ENCODE measurements at regions not wholly inside any gene's neighbourhood (a gene's known extent, or its start where the extent isn't known, plus 50 kb on each side); places are given as distances from the start of the nearest gene placed in this dataset.

DNA sequence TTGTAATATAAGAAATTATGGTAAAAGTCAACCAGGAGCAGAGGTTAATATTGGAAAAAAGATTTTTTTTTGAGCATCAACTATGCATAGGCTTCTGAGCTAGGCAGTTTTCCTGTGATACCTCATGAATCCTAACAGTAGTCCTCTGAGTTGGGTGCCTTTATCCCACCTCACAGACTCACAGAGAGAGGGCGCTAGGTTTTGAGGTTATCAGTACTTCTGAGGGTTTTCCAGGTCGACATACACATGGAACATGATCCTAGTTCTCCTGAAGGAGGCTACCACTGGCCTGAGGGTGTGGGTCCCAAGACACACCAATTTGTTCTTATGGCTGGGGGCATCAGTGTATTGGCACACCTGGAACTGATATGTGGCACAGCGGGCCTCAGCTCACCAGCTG, 358.8 kb upstream of the JAG1 start:
- no peak for TF ChIP-seq CSDC2 (CRISPR knock-in tag; IDR thresholded peaks at IDR 0.05)
- TF ChIP-seq ARNTL (CRISPR knock-in tag; IDR thresholded peaks at IDR 0.05; ENCODE audit: borderline replicate concordance, low read depth), result no peak
- no peak for TF ChIP-seq ISL1 (CRISPR knock-in tag; IDR thresholded peaks at IDR 0.05)
- TF ChIP-seq ZNF70 (CRISPR knock-in tag; IDR thresholded peaks at IDR 0.05), result no peak
- TF ChIP-seq ESRRG (CRISPR knock-in tag; IDR thresholded peaks at IDR 0.05), result no peak
- TF ChIP-seq, protein P1, sequence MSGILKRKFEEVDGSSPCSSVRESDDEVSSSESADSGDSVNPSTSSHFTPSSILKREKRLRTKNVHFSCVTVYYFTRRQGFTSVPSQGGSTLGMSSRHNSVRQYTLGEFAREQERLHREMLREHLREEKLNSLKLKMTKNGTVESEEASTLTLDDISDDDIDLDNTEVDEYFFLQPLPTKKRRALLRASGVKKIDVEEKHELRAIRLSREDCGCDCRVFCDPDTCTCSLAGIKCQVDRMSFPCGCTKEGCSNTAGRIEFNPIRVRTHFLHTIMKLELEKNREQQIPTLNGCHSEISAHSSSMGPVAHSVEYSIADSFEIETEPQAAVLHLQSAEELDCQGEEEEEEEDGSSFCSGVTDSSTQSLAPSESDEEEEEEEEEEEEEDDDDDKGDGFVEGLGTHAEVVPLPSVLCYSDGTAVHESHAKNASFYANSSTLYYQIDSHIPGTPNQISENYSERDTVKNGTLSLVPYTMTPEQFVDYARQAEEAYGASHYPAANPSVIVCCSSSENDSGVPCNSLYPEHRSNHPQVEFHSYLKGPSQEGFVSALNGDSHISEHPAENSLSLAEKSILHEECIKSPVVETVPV (CRISPR knock-in tag; IDR thresholded peaks at IDR 0.05), result no peak
- no peak for ATAC-seq

DNA sequence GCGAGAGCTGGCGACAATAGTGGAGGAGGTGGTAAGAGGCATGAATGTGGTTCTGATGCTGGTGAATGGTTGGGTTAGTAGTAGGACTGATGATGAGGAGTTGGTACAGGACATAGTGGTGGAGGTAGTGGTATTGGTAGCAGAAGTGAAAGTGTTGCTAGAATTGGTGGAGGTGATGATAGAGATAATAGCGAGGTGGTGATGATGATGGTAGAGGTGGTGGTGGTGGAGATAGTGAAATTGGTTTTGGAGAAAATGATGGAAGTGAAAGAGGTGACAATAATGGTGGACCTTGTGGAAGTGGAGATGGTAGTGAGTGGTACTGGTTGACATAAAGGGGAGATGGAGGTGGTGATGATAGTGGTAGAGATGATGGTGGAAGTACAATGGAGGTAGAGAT, 360.2 kb upstream of the JAG1 start:
- TF ChIP-seq PPARA (CRISPR knock-in tag; IDR thresholded peaks at IDR 0.05; ENCODE audit: borderline replicate concordance) (no peak), BACH2 (CRISPR knock-in tag; IDR thresholded peaks at IDR 0.05; ENCODE audit: borderline replicate concordance) (no peak), CSDC2 (CRISPR knock-in tag; IDR thresholded peaks at IDR 0.05) (no peak), ZFP30 (CRISPR knock-in tag; IDR thresholded peaks at IDR 0.05) (no peak), ARNTL (CRISPR knock-in tag; IDR thresholded peaks at IDR 0.05; ENCODE audit: borderline replicate concordance, low read depth) (no peak), ESRRG (CRISPR knock-in tag; IDR thresholded peaks at IDR 0.05) (no peak)
- TF ChIP-seq, protein P2, sequence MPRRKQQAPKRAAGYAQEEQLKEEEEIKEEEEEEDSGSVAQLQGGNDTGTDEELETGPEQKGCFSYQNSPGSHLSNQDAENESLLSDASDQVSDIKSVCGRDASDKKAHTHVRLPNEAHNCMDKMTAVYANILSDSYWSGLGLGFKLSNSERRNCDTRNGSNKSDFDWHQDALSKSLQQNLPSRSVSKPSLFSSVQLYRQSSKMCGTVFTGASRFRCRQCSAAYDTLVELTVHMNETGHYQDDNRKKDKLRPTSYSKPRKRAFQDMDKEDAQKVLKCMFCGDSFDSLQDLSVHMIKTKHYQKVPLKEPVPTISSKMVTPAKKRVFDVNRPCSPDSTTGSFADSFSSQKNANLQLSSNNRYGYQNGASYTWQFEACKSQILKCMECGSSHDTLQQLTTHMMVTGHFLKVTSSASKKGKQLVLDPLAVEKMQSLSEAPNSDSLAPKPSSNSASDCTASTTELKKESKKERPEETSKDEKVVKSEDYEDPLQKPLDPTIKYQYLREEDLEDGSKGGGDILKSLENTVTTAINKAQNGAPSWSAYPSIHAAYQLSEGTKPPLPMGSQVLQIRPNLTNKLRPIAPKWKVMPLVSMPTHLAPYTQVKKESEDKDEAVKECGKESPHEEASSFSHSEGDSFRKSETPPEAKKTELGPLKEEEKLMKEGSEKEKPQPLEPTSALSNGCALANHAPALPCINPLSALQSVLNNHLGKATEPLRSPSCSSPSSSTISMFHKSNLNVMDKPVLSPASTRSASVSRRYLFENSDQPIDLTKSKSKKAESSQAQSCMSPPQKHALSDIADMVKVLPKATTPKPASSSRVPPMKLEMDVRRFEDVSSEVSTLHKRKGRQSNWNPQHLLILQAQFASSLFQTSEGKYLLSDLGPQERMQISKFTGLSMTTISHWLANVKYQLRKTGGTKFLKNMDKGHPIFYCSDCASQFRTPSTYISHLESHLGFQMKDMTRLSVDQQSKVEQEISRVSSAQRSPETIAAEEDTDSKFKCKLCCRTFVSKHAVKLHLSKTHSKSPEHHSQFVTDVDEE (CRISPR knock-in tag; IDR thresholded peaks at IDR 0.05), result no peak
- ATAC-seq, result no peak

DNA sequence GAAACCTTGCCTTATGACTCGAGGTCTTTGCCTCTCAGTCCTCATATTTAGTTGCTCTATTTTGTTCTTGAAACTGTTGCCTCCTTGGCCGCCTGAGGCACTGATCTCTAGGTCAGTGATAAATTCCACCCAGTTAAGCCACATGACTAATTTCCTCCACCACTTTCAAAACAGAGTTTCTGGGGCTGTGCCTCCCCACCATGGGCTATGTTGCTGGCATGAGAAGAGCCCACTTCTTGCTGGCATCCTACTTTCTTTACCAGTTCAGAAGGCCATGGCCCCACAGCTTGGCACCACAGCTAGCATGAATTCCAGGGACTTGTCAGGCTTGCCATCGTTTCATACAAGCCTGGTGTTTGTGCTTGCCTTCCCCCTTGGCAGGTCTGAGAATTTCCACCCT, 361.4 kb upstream of the JAG1 start:
- ATAC-seq, result no peak
- no peak for TF ChIP-seq ZFP30 (CRISPR knock-in tag; IDR thresholded peaks at IDR 0.05)
- TF ChIP-seq, protein P3, sequence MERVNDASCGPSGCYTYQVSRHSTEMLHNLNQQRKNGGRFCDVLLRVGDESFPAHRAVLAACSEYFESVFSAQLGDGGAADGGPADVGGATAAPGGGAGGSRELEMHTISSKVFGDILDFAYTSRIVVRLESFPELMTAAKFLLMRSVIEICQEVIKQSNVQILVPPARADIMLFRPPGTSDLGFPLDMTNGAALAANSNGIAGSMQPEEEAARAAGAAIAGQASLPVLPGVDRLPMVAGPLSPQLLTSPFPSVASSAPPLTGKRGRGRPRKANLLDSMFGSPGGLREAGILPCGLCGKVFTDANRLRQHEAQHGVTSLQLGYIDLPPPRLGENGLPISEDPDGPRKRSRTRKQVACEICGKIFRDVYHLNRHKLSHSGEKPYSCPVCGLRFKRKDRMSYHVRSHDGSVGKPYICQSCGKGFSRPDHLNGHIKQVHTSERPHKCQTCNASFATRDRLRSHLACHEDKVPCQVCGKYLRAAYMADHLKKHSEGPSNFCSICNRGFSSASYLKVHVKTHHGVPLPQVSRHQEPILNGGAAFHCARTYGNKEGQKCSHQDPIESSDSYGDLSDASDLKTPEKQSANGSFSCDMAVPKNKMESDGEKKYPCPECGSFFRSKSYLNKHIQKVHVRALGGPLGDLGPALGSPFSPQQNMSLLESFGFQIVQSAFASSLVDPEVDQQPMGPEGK (CRISPR knock-in tag; IDR thresholded peaks at IDR 0.05; ENCODE audit: borderline replicate concordance), result no peak
- TF ChIP-seq, protein P4, sequence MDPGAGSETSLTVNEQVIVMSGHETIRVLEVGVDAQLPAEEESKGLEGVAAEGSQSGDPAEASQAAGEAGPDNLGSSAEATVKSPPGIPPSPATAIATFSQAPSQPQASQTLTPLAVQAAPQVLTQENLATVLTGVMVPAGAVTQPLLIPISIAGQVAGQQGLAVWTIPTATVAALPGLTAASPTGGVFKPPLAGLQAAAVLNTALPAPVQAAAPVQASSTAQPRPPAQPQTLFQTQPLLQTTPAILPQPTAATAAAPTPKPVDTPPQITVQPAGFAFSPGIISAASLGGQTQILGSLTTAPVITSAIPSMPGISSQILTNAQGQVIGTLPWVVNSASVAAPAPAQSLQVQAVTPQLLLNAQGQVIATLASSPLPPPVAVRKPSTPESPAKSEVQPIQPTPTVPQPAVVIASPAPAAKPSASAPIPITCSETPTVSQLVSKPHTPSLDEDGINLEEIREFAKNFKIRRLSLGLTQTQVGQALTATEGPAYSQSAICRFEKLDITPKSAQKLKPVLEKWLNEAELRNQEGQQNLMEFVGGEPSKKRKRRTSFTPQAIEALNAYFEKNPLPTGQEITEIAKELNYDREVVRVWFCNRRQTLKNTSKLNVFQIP (CRISPR knock-in tag; IDR thresholded peaks at IDR 0.05; ENCODE audit: borderline replicate concordance, low read depth), result no peak
- TF ChIP-seq ZNF70 (CRISPR knock-in tag; IDR thresholded peaks at IDR 0.05), result no peak
- no peak for TF ChIP-seq TOX (CRISPR knock-in tag; IDR thresholded peaks at IDR 0.05; ENCODE audit: borderline replicate concordance)
- TF ChIP-seq TCF4 (CRISPR knock-in tag; IDR thresholded peaks at IDR 0.05; ENCODE audit: borderline replicate concordance), result no peak

DNA sequence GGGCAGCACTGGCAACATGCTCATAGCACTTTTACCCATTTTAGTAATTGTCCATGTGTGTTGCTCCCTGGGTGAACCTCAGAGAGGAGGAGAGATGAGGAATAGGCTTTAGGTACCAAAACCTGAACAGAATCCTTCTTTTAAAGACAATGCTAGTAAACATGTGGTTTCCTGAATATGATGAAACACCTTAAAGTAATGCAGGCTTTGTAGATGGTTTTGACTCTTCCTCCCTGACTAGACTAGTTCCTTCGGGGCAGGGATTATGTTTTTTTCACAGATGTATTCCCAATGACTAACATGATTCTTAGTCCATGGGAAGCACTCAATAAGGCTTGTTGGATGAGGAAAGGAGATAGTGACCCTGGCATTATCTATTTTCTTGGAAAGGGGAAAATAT, 367.6 kb upstream of the JAG1 start:
- TF ChIP-seq TCF4 (CRISPR knock-in tag; IDR thresholded peaks at IDR 0.05; ENCODE audit: borderline replicate concordance) (no peak), ZC3H10 (CRISPR knock-in tag; IDR thresholded peaks at IDR 0.05) (no peak), ESRRG (CRISPR knock-in tag; IDR thresholded peaks at IDR 0.05) (no peak), SNAI2 (CRISPR knock-in tag; IDR thresholded peaks at IDR 0.05) (no peak), OSR1 (CRISPR knock-in tag; IDR thresholded peaks at IDR 0.05) (no peak), GLIS3 (CRISPR knock-in tag; IDR thresholded peaks at IDR 0.05) (no peak), ZFP3 (CRISPR knock-in tag; IDR thresholded peaks at IDR 0.05) (no peak), ARNTL (CRISPR knock-in tag; IDR thresholded peaks at IDR 0.05; ENCODE audit: borderline replicate concordance, low read depth) (no peak), PPARA (CRISPR knock-in tag; IDR thresholded peaks at IDR 0.05; ENCODE audit: borderline replicate concordance) (no peak)
- TF ChIP-seq, protein P3 (CRISPR knock-in tag; IDR thresholded peaks at IDR 0.05; ENCODE audit: borderline replicate concordance), result no peak
- TF ChIP-seq, protein P4 (CRISPR knock-in tag; IDR thresholded peaks at IDR 0.05; ENCODE audit: borderline replicate concordance, low read depth), result no peak

More for the DNA sequence above, 367.6 kb upstream of the JAG1 start:
- no peak for ATAC-seq
